Spleen (tissue), 7 donors: ENCODE measurements at regions not wholly inside any gene's neighbourhood (a gene's known extent, or its start where the extent isn't known, plus 50 kb on each side); places are given as distances from the start of the nearest gene placed in this dataset.

Experiments
- POLR2A ChIP-seq, 3 donors: fragments of 450-650 bp; IDR thresholded peaks; one replicate each; pipeline ENCODE4 v1.5.1; 2017; ENCODE audit warnings: antibody characterized with exemption in 3 of 3, mild to moderate bottlenecking in 1 of 3
- POLR2AphosphoS5 ChIP-seq, 3 donors: sonication (generic); formaldehyde crosslinking; IDR thresholded peaks; one replicate each; pipeline ENCODE4 v1.5.1; 2017; ENCODE audit warnings: antibody characterized with exemption in 3 of 3
- TF ChIP-seq, protein P1 (sequence below), 11 experiments: fragments of 200-600 bp in 7 of 11; fragments of 450-650 bp in 4 of 11; sonication (generic) in 4 of 11; IDR thresholded peaks in 8 of 11; conservative IDR thresholded peaks in 3 of 11; 1 replicate in 7 of 11; 2 replicates in 4 of 11; pipeline versions ENCODE4 v1.4.0 to v1.8.0; 2016 to 2021; ENCODE audit warnings: antibody characterized with exemption in 11 of 11, inconsistent platforms in 4 of 11, mild to moderate bottlenecking in 1 of 11
- donor health status: DM: no; HTN: no; CAD: no; lungs with moderate emphysema.
- donor health status: DM: no; HTN: no; CAD: no.
- donor health status: DM: no; HTN: no; CAD: no.

DNA sequence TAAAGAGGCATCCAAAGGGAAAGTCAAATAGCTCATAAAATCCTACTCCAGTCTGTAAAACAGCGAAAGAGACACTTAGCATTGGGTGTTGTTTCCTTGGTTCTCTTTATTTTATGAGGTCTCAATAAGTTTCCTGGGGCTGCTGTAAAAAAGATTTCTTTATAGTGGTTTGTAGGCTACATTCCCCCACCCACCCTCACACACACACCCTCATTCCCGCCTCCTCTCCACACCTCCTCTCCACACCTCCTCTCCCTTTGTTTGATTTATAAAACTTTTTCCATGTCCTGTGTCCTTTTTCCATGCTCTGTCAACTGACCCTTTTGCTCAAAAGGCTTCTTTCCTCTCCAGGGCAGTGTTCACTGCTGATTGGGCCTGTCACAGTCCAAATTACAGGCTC, 178.9 kb upstream of the SOX9 start:
- TF ChIP-seq, protein P1, sequence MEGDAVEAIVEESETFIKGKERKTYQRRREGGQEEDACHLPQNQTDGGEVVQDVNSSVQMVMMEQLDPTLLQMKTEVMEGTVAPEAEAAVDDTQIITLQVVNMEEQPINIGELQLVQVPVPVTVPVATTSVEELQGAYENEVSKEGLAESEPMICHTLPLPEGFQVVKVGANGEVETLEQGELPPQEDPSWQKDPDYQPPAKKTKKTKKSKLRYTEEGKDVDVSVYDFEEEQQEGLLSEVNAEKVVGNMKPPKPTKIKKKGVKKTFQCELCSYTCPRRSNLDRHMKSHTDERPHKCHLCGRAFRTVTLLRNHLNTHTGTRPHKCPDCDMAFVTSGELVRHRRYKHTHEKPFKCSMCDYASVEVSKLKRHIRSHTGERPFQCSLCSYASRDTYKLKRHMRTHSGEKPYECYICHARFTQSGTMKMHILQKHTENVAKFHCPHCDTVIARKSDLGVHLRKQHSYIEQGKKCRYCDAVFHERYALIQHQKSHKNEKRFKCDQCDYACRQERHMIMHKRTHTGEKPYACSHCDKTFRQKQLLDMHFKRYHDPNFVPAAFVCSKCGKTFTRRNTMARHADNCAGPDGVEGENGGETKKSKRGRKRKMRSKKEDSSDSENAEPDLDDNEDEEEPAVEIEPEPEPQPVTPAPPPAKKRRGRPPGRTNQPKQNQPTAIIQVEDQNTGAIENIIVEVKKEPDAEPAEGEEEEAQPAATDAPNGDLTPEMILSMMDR (IDR thresholded peaks at IDR 0.05 in 8 of 11, conservative IDR thresholded peaks at IDR 0.05 in 3 of 11) = no peak
- TF ChIP-seq POLR2A (IDR thresholded peaks at IDR 0.05) (no peak), POLR2AphosphoS5 (IDR thresholded peaks at IDR 0.05) (no peak)
